ENCODE measurements at regions not wholly inside any gene's neighbourhood (a gene's known extent, or its start where the extent isn't known, plus 50 kb on each side); places are given as distances from the start of the nearest gene placed in this dataset.

GRCh38 chr3:21801631-21802030, 50.6 kb upstream of the ZNF385D start:
- intact Hi-C loops (cut with DNase I): no loop called here
- no peak for ATAC-seq
- no peak overlapping the region for H3K27ac ChIP-seq

GRCh38 chr3:21803604-21804003, 52.6 kb upstream of the ZNF385D start:
- H3K36me3 ChIP-seq: no peaks in the 10 kb centered on the region
- H3K27me3 ChIP-seq: no peaks in the 10 kb centered on the region
- no peak overlapping the region for H3K4me3 ChIP-seq
- no peak overlapping the region for H3K27ac ChIP-seq
- H3K4me1 ChIP-seq: no peaks in the 10 kb centered on the region
- no peak for TF ChIP-seq CTCF (IDR thresholded peaks at IDR 0.05)
- H3K9me3 ChIP-seq: peaks cover 0 to 15% of the 10 kb centered on the region in 2 donors
- ATAC-seq: no peak
- DNase-seq: no peak
- intact Hi-C loops (cut with DNase I): no loop called here

More at GRCh38 chr3:21801631-21802030, 50.6 kb upstream of the ZNF385D start:
- Histone ChIP-seq H3K4me3 (no peak overlapping the region), H3K9me3 (peaks cover 0 to 19% of the 10 kb centered on the region in 2 donors), H3K27me3 (no peaks in the 10 kb centered on the region), H3K4me1 (no peaks in the 10 kb centered on the region), H3K36me3 (no peaks in the 10 kb centered on the region)
- no peak for TF ChIP-seq CTCF (IDR thresholded peaks at IDR 0.05)
- DNase-seq: no peak

GRCh38 chr3:21804330-21804729, 53.3 kb upstream of the ZNF385D start:
- H3K4me1 ChIP-seq: no peaks in the 10 kb centered on the region
- no peaks in the 10 kb centered on the region for H3K36me3 ChIP-seq
- no peak for TF ChIP-seq CTCF (IDR thresholded peaks at IDR 0.05)
- no peak overlapping the region for H3K4me3 ChIP-seq
- intact Hi-C loops (cut with DNase I): no loop called here
- ATAC-seq: no peak
- H3K27me3 ChIP-seq: no peaks in the 10 kb centered on the region
- no peak overlapping the region for H3K27ac ChIP-seq
- DNase-seq: no peak
- H3K9me3 ChIP-seq: peaks cover 0 to 15% of the 10 kb centered on the region in 2 donors

GRCh38 chr3:21806733-21807132, 55.7 kb upstream of the ZNF385D start:
- ATAC-seq (no peak), DNase-seq (no peak)
- no peaks in the 10 kb centered on the region for H3K27me3 ChIP-seq
- no peak overlapping the region for H3K4me3 ChIP-seq
- intact Hi-C loops (cut with DNase I): no loop called here
- TF ChIP-seq CTCF (IDR thresholded peaks at IDR 0.05): no peak
- no peaks in the 10 kb centered on the region for H3K36me3 ChIP-seq
- no peak overlapping the region for H3K27ac ChIP-seq
- H3K4me1 ChIP-seq: no peaks in the 10 kb centered on the region
- no peaks in the 10 kb centered on the region for H3K9me3 ChIP-seq

- Histone ChIP-seq H3K27ac (no peak overlapping the region), H3K4me3 (no peak overlapping the region), H3K4me1 (no peaks in the 10 kb centered on the region), H3K36me3 (no peaks in the 10 kb centered on the region), H3K27me3 (no peaks in the 10 kb centered on the region), H3K9me3 (peaks cover 0 to 4% of the 10 kb centered on the region in 2 donors)
- DNase-seq (no peak), ATAC-seq (no peak)
- intact Hi-C loops (cut with DNase I): no loop called here
- TF ChIP-seq CTCF (IDR thresholded peaks at IDR 0.05): no peak
These were observed 74.7 kb upstream of the ZNF385D start for GRCh38 chr3:21825684-21826083.

Measured in left lung (tissue), 4 donors.